Suprapubic skin (tissue), 4 donors: ENCODE measurements at regions not wholly inside any gene's neighbourhood (a gene's known extent, or its start where the extent isn't known, plus 50 kb on each side); places are given as distances from the start of the nearest gene placed in this dataset.

Source experiments
- DNase-seq, 2 donors: peaks; one replicate each; pipeline ENCODE4 v3.0.0-alpha.2; 2019; ENCODE audit warnings: low spot score in 2 of 2
- H3K27ac ChIP-seq: fragments of 200-600 bp; sonication (generic); one replicate; pipeline ENCODE4 v1.5.1; 2019
- H3K27me3 ChIP-seq: fragments of 200-600 bp; sonication (generic); one replicate; pipeline ENCODE4 v1.5.1; 2019
- H3K36me3 ChIP-seq: fragments of 200-600 bp; sonication (generic); one replicate; pipeline ENCODE4 v1.5.1; 2019
- H3K4me1 ChIP-seq: fragments of 200-600 bp; sonication (generic); one replicate; pipeline ENCODE4 v1.5.1; 2019
- H3K4me3 ChIP-seq: fragments of 200-600 bp; sonication (generic); one replicate; pipeline ENCODE4 v1.5.1; 2019; ENCODE audit warnings: mild to moderate bottlenecking
- H3K9me3 ChIP-seq: fragments of 200-600 bp; sonication (generic); one replicate; pipeline ENCODE4 v1.5.1; 2019
- EP300 ChIP-seq: sonication (generic); formaldehyde crosslinking; IDR thresholded peaks from one replicate; pipeline ENCODE4 v1.6.1; 2017; ENCODE audit warnings: antibody characterized with exemption
- POLR2A ChIP-seq, 2 donors: fragments of 450-650 bp; IDR thresholded peaks; one replicate each; pipeline ENCODE4 v1.6.1; 2017; ENCODE audit warnings: antibody characterized with exemption in 2 of 2, mild to moderate bottlenecking in 2 of 2, moderate library complexity in 2 of 2
- POLR2AphosphoS5 ChIP-seq, 3 donors: sonication (generic); formaldehyde crosslinking; IDR thresholded peaks; one replicate each; pipeline ENCODE4 v1.6.1; 2017; ENCODE audit warnings: antibody characterized with exemption in 3 of 3
- WGBS: methylation state at CpG from one replicate; pipeline ENCODE4 v1.1.5; 2018; 5-methylcytosine and 5-hydroxymethylcytosine counted together
- TF ChIP-seq, protein P1 (sequence below), 2 donors: fragments of 200-600 bp in 1 of 2; fragments of 450-650 bp in 1 of 2; sonication (generic) in 1 of 2; IDR thresholded peaks; one replicate each; pipeline ENCODE4 v1.5.1; 2016 to 2019; ENCODE audit warnings: antibody characterized with exemption in 2 of 2, mild to moderate bottlenecking in 1 of 2, moderate library complexity in 1 of 2

DNA sequence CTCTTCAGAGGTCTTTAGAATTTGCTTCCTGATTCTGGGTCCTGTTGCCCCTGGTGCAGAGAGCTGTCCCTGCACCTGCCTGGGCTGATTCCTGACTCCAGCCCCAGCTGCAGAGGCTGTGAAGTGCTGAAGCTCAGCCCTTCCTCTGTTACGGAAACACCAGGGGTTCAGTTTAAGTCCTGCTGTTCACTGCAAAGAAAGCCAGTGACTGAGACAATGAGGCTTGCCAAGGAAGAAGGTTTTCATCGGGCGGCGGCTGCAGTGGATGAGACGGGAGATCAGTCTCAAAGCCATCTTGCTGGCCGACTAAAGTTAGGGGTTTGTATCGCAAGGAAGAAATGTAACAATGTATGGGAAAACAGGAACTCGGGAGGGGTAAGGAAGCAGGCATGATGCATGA lies 142.4 kb upstream of the ZNF236 start:
- no peaks in the 10 kb centered on the region for H3K4me1 ChIP-seq
- peaks cover 13% of the 10 kb centered on the region for H3K27me3 ChIP-seq
- DNase-seq, result no peak
- no peak overlapping the region for H3K4me3 ChIP-seq
- H3K9me3 ChIP-seq, result no peaks in the 10 kb centered on the region
- TF ChIP-seq EP300 (no peak), POLR2AphosphoS5 (IDR thresholded peaks at IDR 0.05) (no peak), POLR2A (IDR thresholded peaks at IDR 0.05) (no peak)
- TF ChIP-seq, protein P1, sequence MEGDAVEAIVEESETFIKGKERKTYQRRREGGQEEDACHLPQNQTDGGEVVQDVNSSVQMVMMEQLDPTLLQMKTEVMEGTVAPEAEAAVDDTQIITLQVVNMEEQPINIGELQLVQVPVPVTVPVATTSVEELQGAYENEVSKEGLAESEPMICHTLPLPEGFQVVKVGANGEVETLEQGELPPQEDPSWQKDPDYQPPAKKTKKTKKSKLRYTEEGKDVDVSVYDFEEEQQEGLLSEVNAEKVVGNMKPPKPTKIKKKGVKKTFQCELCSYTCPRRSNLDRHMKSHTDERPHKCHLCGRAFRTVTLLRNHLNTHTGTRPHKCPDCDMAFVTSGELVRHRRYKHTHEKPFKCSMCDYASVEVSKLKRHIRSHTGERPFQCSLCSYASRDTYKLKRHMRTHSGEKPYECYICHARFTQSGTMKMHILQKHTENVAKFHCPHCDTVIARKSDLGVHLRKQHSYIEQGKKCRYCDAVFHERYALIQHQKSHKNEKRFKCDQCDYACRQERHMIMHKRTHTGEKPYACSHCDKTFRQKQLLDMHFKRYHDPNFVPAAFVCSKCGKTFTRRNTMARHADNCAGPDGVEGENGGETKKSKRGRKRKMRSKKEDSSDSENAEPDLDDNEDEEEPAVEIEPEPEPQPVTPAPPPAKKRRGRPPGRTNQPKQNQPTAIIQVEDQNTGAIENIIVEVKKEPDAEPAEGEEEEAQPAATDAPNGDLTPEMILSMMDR (IDR thresholded peaks at IDR 0.05), result no peak
- no peaks in the 10 kb centered on the region for H3K36me3 ChIP-seq
- WGBS, result 66% methylated on average over 8 of the region's 8 CpGs
- no peak overlapping the region for H3K27ac ChIP-seq

DNA sequence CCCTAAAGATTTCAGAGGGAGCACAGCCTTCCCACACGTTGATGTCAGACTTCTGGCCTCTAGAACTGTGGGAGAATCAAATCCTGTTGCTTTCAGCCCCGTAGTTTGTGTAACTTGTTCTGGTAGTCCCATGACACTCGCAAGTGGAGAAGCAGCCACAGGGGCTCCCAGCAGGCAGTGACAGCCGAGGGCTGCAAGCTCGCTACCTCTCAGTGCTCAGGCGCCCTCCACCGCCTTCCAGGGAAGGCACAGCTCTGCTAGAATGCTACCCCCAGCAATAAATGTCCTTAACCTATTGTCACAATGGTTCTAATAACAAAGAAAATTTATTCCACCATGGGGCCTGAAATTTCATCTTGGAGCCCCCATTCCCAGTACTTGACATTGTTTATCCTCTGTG lies 143.1 kb upstream of the ZNF236 start:
- no peaks in the 10 kb centered on the region for H3K9me3 ChIP-seq
- no peak for DNase-seq
- WGBS, result 84% methylated on average over 6 of the region's 7 CpGs
- no peak overlapping the region for H3K4me3 ChIP-seq
- TF ChIP-seq POLR2A (IDR thresholded peaks at IDR 0.05) (no peak), POLR2AphosphoS5 (IDR thresholded peaks at IDR 0.05) (no peak), EP300 (no peak)
- TF ChIP-seq, protein P1 (IDR thresholded peaks at IDR 0.05), result no peak
- peaks cover 12% of the 10 kb centered on the region for H3K27me3 ChIP-seq
- no peaks in the 10 kb centered on the region for H3K4me1 ChIP-seq
- H3K36me3 ChIP-seq, result no peaks in the 10 kb centered on the region
- H3K27ac ChIP-seq, result no peak overlapping the region

DNA sequence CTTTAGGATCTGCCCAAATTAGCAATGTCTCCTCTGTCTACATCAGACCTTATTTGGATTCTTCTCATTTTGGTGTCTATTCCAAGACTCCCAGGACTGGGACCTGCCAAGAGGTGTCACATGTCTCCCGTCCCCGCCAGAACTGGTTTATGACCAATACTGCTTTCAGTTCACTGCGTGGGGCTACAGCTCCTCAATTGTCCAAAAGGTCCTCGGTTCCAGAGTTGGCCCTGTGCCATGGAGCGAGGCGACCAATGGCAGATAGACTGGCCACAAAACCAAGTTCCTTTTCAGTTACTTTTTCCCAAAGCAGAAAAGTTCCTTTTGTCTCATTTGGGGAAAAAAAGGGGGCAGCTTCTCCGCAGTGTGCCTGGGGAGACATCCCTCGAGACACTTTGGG lies 144.1 kb upstream of the ZNF236 start:
- 68% methylated on average over 8 of the region's 8 CpGs for WGBS
- no peak for DNase-seq
- H3K4me1 ChIP-seq, result no peaks in the 10 kb centered on the region
- no peak overlapping the region for H3K27ac ChIP-seq
- H3K4me3 ChIP-seq, result no peak overlapping the region
- H3K27me3 ChIP-seq, result peaks cover 8% of the 10 kb centered on the region
- TF ChIP-seq, protein P1 (IDR thresholded peaks at IDR 0.05), result no peak
- TF ChIP-seq EP300, result no peak
- TF ChIP-seq POLR2A (IDR thresholded peaks at IDR 0.05), result no peak
- no peak for TF ChIP-seq POLR2AphosphoS5 (IDR thresholded peaks at IDR 0.05)
- no peaks in the 10 kb centered on the region for H3K9me3 ChIP-seq
- H3K36me3 ChIP-seq, result no peaks in the 10 kb centered on the region

DNA sequence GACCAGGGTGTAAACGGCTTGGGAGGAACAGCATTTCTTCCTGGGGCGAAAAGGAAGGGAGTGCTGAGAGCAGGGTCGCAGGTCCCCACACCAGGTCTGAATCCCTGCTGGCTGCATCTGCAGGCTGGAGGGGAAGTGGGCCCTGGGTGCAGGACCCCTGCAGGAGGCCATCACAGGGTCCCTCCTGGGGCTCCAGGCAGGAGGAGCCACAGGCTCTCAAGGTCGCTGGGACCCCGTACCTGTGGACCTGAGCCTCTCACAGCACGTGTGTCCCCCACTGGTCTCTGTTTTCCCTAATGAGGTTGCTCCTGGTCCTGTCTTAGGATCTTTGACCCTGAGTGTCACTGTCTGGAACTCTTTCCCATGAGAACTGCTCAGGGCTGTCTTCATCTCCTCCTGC lies 147.8 kb upstream of the ZNF236 start:
- Histone ChIP-seq H3K9me3 (no peaks in the 10 kb centered on the region), H3K4me1 (peaks cover 7% of the 10 kb centered on the region), H3K36me3 (no peaks in the 10 kb centered on the region), H3K4me3 (no peak overlapping the region), H3K27me3 (peaks cover 8% of the 10 kb centered on the region), H3K27ac (no peak overlapping the region)
- DNase-seq, result no peak
- TF ChIP-seq POLR2A (IDR thresholded peaks at IDR 0.05) (no peak), EP300 (no peak), POLR2AphosphoS5 (IDR thresholded peaks at IDR 0.05) (no peak)
- TF ChIP-seq, protein P1 (IDR thresholded peaks at IDR 0.05), result no peak
- 83% methylated on average over 6 of the region's 6 CpGs for WGBS

DNA sequence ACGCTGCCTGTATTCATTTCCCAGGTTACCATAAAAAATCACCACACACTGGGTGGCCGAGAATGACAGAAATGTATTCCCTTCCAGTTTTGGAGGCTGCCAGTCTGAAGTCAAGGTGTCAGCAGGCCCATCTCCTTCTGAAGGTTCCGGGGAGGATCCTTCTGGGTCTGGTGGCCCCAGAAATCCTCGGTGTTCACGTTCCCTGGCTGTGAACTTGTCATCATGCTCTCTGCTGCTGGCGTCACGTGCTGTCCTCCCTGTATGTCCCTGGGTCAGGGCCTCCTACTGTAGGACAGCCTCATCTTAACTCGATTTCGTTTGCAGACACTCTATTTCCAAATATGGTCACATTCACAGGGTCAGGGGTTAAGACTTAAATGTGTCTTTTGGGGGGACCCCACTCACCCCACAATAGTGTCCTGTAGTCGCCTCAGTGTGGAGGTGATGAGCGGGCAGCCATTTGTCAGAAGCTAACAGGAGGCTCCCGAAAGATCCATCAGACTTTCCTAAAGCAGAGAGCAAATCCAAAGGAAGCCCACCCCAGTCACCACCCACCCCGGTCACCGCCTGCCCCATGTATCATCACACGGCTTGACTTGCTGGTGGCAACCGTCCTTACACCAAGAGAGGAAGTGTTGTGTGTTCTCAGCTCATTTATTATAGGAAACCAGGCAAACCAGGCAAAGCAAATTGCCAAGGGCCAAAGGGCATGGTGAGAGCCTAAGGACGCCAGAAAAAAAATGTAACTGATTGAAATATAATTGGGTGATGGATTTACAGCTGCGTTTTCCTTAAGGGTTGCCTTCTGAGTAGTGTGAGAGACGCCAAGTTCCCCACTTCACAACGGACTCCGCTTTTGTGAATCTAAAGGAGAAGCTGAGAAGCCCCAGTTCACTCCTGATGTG lies 148.8 kb upstream of the ZNF236 start:
- Histone ChIP-seq H3K9me3 (no peaks in the 10 kb centered on the region), H3K4me3 (no peak overlapping the region), H3K4me1 (peaks cover 7% of the 10 kb centered on the region), H3K36me3 (no peaks in the 10 kb centered on the region), H3K27ac (no peak overlapping the region), H3K27me3 (peaks cover 6% of the 10 kb centered on the region)
- TF ChIP-seq POLR2AphosphoS5 (IDR thresholded peaks at IDR 0.05) (no peak), POLR2A (IDR thresholded peaks at IDR 0.05) (no peak), EP300 (no peak)
- TF ChIP-seq, protein P1 (IDR thresholded peaks at IDR 0.05), result no peak
- DNase-seq, result no peak
- 89% methylated on average over 21 of the region's 21 CpGs for WGBS
